ENCODE measurements at regions not wholly inside any gene's neighbourhood (a gene's known extent, or its start where the extent isn't known, plus 50 kb on each side); places are given as distances from the start of the nearest gene placed in this dataset.
A peak's percentile ranks its signal among the peaks of the same experiment; 100 is the strongest.

- no peaks in the 10 kb centered on the region for H3F3A ChIP-seq (replicated peaks; ENCODE audit: insufficient read depth)
- POLR2A ChIA-PET: no interaction called here
- H3K9me2 ChIP-seq: no peaks in the 10 kb centered on the region
- 0% methylated on average over 2 of the region's 2 CpGs for WGBS (ENCODE audit: low lambda C conversion rate)
- TF ChIP-seq POLR2AphosphoS5 (IDR thresholded peaks at IDR 0.05; ENCODE audit: low read depth, low read length) (no peak), RAD21 (IDR thresholded peaks at IDR 0.05; ENCODE audit: low read length) (peak; percentile 64), RXRA (IDR thresholded peaks at IDR 0.05; ENCODE audit: borderline replicate concordance, low read depth) (no peak)
- TF ChIP-seq, protein P1, sequence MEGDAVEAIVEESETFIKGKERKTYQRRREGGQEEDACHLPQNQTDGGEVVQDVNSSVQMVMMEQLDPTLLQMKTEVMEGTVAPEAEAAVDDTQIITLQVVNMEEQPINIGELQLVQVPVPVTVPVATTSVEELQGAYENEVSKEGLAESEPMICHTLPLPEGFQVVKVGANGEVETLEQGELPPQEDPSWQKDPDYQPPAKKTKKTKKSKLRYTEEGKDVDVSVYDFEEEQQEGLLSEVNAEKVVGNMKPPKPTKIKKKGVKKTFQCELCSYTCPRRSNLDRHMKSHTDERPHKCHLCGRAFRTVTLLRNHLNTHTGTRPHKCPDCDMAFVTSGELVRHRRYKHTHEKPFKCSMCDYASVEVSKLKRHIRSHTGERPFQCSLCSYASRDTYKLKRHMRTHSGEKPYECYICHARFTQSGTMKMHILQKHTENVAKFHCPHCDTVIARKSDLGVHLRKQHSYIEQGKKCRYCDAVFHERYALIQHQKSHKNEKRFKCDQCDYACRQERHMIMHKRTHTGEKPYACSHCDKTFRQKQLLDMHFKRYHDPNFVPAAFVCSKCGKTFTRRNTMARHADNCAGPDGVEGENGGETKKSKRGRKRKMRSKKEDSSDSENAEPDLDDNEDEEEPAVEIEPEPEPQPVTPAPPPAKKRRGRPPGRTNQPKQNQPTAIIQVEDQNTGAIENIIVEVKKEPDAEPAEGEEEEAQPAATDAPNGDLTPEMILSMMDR (IDR thresholded peaks at IDR 0.05): peak; percentile 70
- no peaks in the 10 kb centered on the region for H3K79me2 ChIP-seq (ENCODE audit: insufficient read depth)
- H3K27me3 ChIP-seq (ENCODE audit: insufficient read depth): no peaks in the 10 kb centered on the region
- no peak overlapping the region for H3K27ac ChIP-seq (ENCODE audit: low read depth in 2 of 2, low read length in 1 of 2)
- no peak overlapping the region for H3K4me3 ChIP-seq (ENCODE audit: low read depth in 2 of 2, low read length in 1 of 2)
- H4K20me1 ChIP-seq (ENCODE audit: insufficient read depth): no peaks in the 10 kb centered on the region
- no peaks in the 10 kb centered on the region for H3K9me3 ChIP-seq
- CTCF ChIA-PET: interaction anchor here (0.6 to 2.5 kb wide), 25 partner anchors 12 to 1922 kb away, joined by 3 to 11 read pairs (median 3); no protein-coding TSS in a partner anchor
- DNase-seq: peak; percentile 21
- no peak overlapping the region for H3K4me2 ChIP-seq
- H2AFZ ChIP-seq (ENCODE audit: low read depth): no peak overlapping the region
- H3K36me3 ChIP-seq (replicated peaks in 1 of 2; ENCODE audit: control insufficient read depth in 1 of 2, insufficient read depth in 2 of 2, low read length in 1 of 2): no peaks in the 10 kb centered on the region
- no peak overlapping the region for H3K9ac ChIP-seq
- H3K4me1 ChIP-seq (ENCODE audit: control insufficient read depth in 1 of 2, insufficient read depth in 2 of 2, low read depth in 1 of 2, low read length in 1 of 2): no peaks in the 10 kb centered on the region
These were observed 78.8 kb upstream of the DEFB112 start for GRCh38 chr6:50128420-50129005.

- no peak for DNase-seq
- Histone ChIP-seq H3F3A (replicated peaks; ENCODE audit: insufficient read depth) (no peaks in the 10 kb centered on the region), H3K27ac (ENCODE audit: low read depth in 2 of 2, low read length in 1 of 2) (no peak overlapping the region), H3K36me3 (replicated peaks in 1 of 2; ENCODE audit: control insufficient read depth in 1 of 2, insufficient read depth in 2 of 2, low read length in 1 of 2) (no peaks in the 10 kb centered on the region), H2AFZ (ENCODE audit: low read depth) (no peak overlapping the region), H3K79me2 (ENCODE audit: insufficient read depth) (no peaks in the 10 kb centered on the region), H3K4me3 (ENCODE audit: low read depth in 2 of 2, low read length in 1 of 2) (no peak overlapping the region), H3K4me2 (no peak overlapping the region), H3K4me1 (ENCODE audit: control insufficient read depth in 1 of 2, insufficient read depth in 2 of 2, low read depth in 1 of 2, low read length in 1 of 2) (no peaks in the 10 kb centered on the region), H3K9me3 (no peaks in the 10 kb centered on the region), H3K27me3 (ENCODE audit: insufficient read depth) (no peaks in the 10 kb centered on the region), H4K20me1 (ENCODE audit: insufficient read depth) (no peaks in the 10 kb centered on the region), H3K9me2 (no peaks in the 10 kb centered on the region), H3K9ac (no peak overlapping the region)
- no peak for TF ChIP-seq RCOR1 (IDR thresholded peaks at IDR 0.05; ENCODE audit: low read length)
- no peak for TF ChIP-seq POLR2AphosphoS5 (IDR thresholded peaks at IDR 0.05; ENCODE audit: low read depth, low read length)
- no peak for TF ChIP-seq MEF2A (IDR thresholded peaks at IDR 0.05; ENCODE audit: borderline replicate concordance, low read depth)
- TF ChIP-seq, protein P2, sequence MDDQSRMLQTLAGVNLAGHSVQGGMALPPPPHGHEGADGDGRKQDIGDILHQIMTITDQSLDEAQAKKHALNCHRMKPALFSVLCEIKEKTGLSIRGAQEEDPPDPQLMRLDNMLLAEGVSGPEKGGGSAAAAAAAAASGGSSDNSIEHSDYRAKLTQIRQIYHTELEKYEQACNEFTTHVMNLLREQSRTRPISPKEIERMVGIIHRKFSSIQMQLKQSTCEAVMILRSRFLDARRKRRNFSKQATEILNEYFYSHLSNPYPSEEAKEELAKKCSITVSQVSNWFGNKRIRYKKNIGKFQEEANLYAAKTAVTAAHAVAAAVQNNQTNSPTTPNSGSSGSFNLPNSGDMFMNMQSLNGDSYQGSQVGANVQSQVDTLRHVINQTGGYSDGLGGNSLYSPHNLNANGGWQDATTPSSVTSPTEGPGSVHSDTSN (IDR thresholded peaks at IDR 0.05): no peak
- TF ChIP-seq, protein P3, sequence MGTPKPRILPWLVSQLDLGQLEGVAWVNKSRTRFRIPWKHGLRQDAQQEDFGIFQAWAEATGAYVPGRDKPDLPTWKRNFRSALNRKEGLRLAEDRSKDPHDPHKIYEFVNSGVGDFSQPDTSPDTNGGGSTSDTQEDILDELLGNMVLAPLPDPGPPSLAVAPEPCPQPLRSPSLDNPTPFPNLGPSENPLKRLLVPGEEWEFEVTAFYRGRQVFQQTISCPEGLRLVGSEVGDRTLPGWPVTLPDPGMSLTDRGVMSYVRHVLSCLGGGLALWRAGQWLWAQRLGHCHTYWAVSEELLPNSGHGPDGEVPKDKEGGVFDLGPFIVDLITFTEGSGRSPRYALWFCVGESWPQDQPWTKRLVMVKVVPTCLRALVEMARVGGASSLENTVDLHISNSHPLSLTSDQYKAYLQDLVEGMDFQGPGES (IDR thresholded peaks at IDR 0.05; ENCODE audit: low read depth, low read length): no peak
- no peak for TF ChIP-seq SMC3 (IDR thresholded peaks at IDR 0.05; ENCODE audit: low read depth, low read length)
- no peak for TF ChIP-seq FOXM1 (IDR thresholded peaks at IDR 0.05; ENCODE audit: low read depth)
- TF ChIP-seq ELF1 (IDR thresholded peaks at IDR 0.05): no peak
- TF ChIP-seq EP300 (IDR thresholded peaks at IDR 0.05; ENCODE audit: borderline replicate concordance in 1 of 2, low read depth in 1 of 2, low read length in 1 of 2): no peak
- TF ChIP-seq NFIC (IDR thresholded peaks at IDR 0.05; ENCODE audit: borderline replicate concordance): no peak
- no peak for TF ChIP-seq TEAD4 (IDR thresholded peaks at IDR 0.05; ENCODE audit: borderline replicate concordance, insufficient read depth)
- WGBS (ENCODE audit: low lambda C conversion rate): 29% methylated on average over 1 of the region's 1 CpG
- CTCF ChIA-PET: interaction anchor here (1.0 kb wide), 1 partner anchor 9 kb away, joined by 5 read pairs; no protein-coding TSS in a partner anchor
- POLR2A ChIA-PET: no interaction called here
These were observed 86.2 kb upstream of the DEFB112 start for GRCh38 chr6:50135968-50136367.
